NCI-H1694 treated with DMSO at 0.1 percent for 48 hours (cell line): ENCODE measurements at regions not wholly inside any gene's neighbourhood (a gene's known extent, or its start where the extent isn't known, plus 50 kb on each side); places are given as distances from the start of the nearest gene placed in this dataset.

ENCODE experiments used
- DNase-seq: peaks from one replicate; lab custom pipeline; 2025; lab: John Stamatoyannopoulos, UW

- DNase-seq = no peak
These were observed 400.9 kb downstream of the PRDM2 start for GRCh38 chr1:14100919-14101318.

- DNase-seq = no peak
These were observed 402.2 kb downstream of the PRDM2 start for GRCh38 chr1:14102180-14102579.

GRCh38 chr1:14103878-14104430 lies 404.0 kb downstream of the PRDM2 start:
- DNase-seq = no peak

- no peak for DNase-seq
These were observed 406.1 kb downstream of the PRDM2 start for GRCh38 chr1:14106126-14106525.

- no peak for DNase-seq
These were observed 406.8 kb downstream of the PRDM2 start for GRCh38 chr1:14106679-14107313.

GRCh38 chr1:14108356-14109275 lies 408.6 kb downstream of the PRDM2 start:
- no peak for DNase-seq

GRCh38 chr1:14109276-14109635 lies 409.3 kb downstream of the PRDM2 start:
- no peak for DNase-seq

- no peak for DNase-seq
These were observed 410.1 kb downstream of the PRDM2 start for GRCh38 chr1:14110040-14110439.

- DNase-seq = no peak
These were observed 411.1 kb downstream of the PRDM2 start for GRCh38 chr1:14111121-14111520.

- DNase-seq = no peak
These were observed 412.6 kb downstream of the PRDM2 start for GRCh38 chr1:14112613-14113012.

- DNase-seq = no peak
These were observed 413.3 kb downstream of the PRDM2 start for GRCh38 chr1:14113271-14113670.

- peak; percentile 50 for DNase-seq
These were observed 414.0 kb downstream of the PRDM2 start for GRCh38 chr1:14113841-14114567.

GRCh38 chr1:14115976-14116375 lies 416.0 kb downstream of the PRDM2 start:
- DNase-seq = no peak

GRCh38 chr1:14117700-14118099 lies 417.7 kb downstream of the PRDM2 start:
- DNase-seq = no peak

- peak; percentile 3 for DNase-seq
These were observed 418.9 kb downstream of the PRDM2 start for GRCh38 chr1:14118691-14119485.

- no peak for DNase-seq
These were observed 420.9 kb downstream of the PRDM2 start for GRCh38 chr1:14120895-14121294.

GRCh38 chr1:14128096-14128495 lies 428.1 kb downstream of the PRDM2 start:
- no peak for DNase-seq

GRCh38 chr1:14129009-14129408 lies 429.0 kb downstream of the PRDM2 start:
- no peak for DNase-seq

- DNase-seq = no peak
These were observed 435.1 kb downstream of the PRDM2 start for GRCh38 chr1:14135070-14135469.

- DNase-seq = no peak
These were observed 436.3 kb downstream of the PRDM2 start for GRCh38 chr1:14136152-14136763.

- DNase-seq = no peak
These were observed 436.9 kb downstream of the PRDM2 start for GRCh38 chr1:14136881-14137280.
